DOHH2 (cell line): ENCODE measurements at regions not wholly inside any gene's neighbourhood (a gene's known extent, or its start where the extent isn't known, plus 50 kb on each side); places are given as distances from the start of the nearest gene placed in this dataset.

Source experiments
- CTCF ChIP-seq: fragments of 200-600 bp; sonication (generic); IDR thresholded peaks from one replicate; pipeline ENCODE4 v1.5.1; 2014; ENCODE audit warnings: antibody characterized with exemption, mild to moderate bottlenecking, low read depth, low read length; ENCODE audit not compliant: poor library complexity, severe bottlenecking
- EZH2phosphoT487 ChIP-seq: fragments of 200-600 bp; sonication (generic); IDR thresholded peaks from 2 replicates; pipeline ENCODE4 v1.6.1; 2017; ENCODE audit warnings: borderline replicate concordance, mild to moderate bottlenecking, antibody characterized with exemption, low read length, moderate library complexity, mixed read lengths

- TF ChIP-seq CTCF (no peak), EZH2phosphoT487 (no peak)
Measured at GRCh38 chr2:116877944-116878343, 936.5 kb upstream of the DDX18 start.
